HG03135 (cell line): ENCODE measurements at regions not wholly inside any gene's neighbourhood (a gene's known extent, or its start where the extent isn't known, plus 50 kb on each side); places are given as distances from the start of the nearest gene placed in this dataset.

Experiments used
- ATAC-seq: cut with Tn5 transposase; IDR thresholded peaks from one replicate; pipeline ENCODE4 v1.9.1; 2021; ENCODE audit warnings: mild to moderate bottlenecking, moderate library complexity; ENCODE audit not compliant: unreplicated experiment

- no peak for ATAC-seq
Measured at GRCh38 chr1:88239205-88239604, 444.9 kb upstream of the PKN2 start.

GRCh38 chr1:88247666-88248065, 436.4 kb upstream of the PKN2 start:
- ATAC-seq: no peak

GRCh38 chr1:88250915-88251314, 433.2 kb upstream of the PKN2 start:
- ATAC-seq: no peak

- ATAC-seq: no peak
Measured at GRCh38 chr1:88252745-88253144, 431.3 kb upstream of the PKN2 start.

- ATAC-seq: no peak
Measured at GRCh38 chr1:88265606-88266005, 418.5 kb upstream of the PKN2 start.

GRCh38 chr1:88266051-88266450, 418.0 kb upstream of the PKN2 start:
- no peak for ATAC-seq

GRCh38 chr1:88272216-88272615, 411.9 kb upstream of the PKN2 start:
- ATAC-seq: no peak

- no peak for ATAC-seq
Measured at GRCh38 chr1:88274431-88274830, 409.6 kb upstream of the PKN2 start.

- no peak for ATAC-seq
Measured at GRCh38 chr1:88275259-88275862, 408.7 kb upstream of the PKN2 start.

- no peak for ATAC-seq
Measured at GRCh38 chr1:88276163-88276562, 407.9 kb upstream of the PKN2 start.

- ATAC-seq: no peak
Measured at GRCh38 chr1:88284066-88284465, 400.0 kb upstream of the PKN2 start.

- no peak for ATAC-seq
Measured at GRCh38 chr1:88284666-88285366, 399.3 kb upstream of the PKN2 start.

- no peak for ATAC-seq
Measured at GRCh38 chr1:88286716-88287115, 397.4 kb upstream of the PKN2 start.

GRCh38 chr1:88288571-88288970, 395.5 kb upstream of the PKN2 start:
- no peak for ATAC-seq

- no peak for ATAC-seq
Measured at GRCh38 chr1:88289401-88290102, 394.5 kb upstream of the PKN2 start.

- no peak for ATAC-seq
Measured at GRCh38 chr1:88291611-88292354, 392.3 kb upstream of the PKN2 start.

- ATAC-seq: no peak
Measured at GRCh38 chr1:88293691-88294190, 390.3 kb upstream of the PKN2 start.

GRCh38 chr1:88296227-88296626, 387.8 kb upstream of the PKN2 start:
- ATAC-seq: no peak

GRCh38 chr1:88296642-88297041, 387.4 kb upstream of the PKN2 start:
- ATAC-seq: no peak

GRCh38 chr1:88298506-88298905, 385.6 kb upstream of the PKN2 start:
- ATAC-seq: no peak

GRCh38 chr1:88300752-88301263, 383.3 kb upstream of the PKN2 start:
- no peak for ATAC-seq
